GM20000 (cell line): ENCODE measurements at regions not wholly inside any gene's neighbourhood (a gene's known extent, or its start where the extent isn't known, plus 50 kb on each side); places are given as distances from the start of the nearest gene placed in this dataset.
"Not testable (repeated sequence)": the region's sequence is repeated elsewhere in the genome, so short reads cannot be mapped to it uniquely, and the experiment has no call there.

Source experiments
- DNase-seq: peaks from one replicate; pipeline ENCODE4 v3.0.0; 2012; ENCODE audit warnings: low spot score
- TF ChIP-seq, protein P1 (sequence below): IDR thresholded peaks from 2 replicates; pipeline ENCODE4 v1.5.1; 2012; ENCODE audit warnings: mild to moderate bottlenecking, control low read depth; ENCODE audit errors: extremely low read depth, missing control alignments

DNA sequence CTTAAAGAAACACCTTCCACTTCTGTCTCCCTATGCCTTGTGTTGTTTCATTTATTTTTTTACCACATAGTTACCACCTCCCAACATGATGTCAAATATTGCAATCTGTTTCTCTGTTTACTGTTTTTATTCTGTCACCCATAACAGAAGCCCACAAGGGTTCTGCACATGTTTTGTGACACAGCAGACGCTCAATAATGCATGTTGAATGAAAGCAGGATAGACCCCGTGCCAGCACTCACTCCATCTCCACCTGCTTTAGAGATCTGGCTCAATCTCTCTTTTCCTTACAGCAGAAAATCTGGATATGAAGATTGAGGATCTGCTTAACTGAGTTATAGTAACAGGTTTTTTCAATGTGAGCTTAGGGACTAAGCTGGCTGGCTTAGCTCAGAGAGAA lies 116.8 kb upstream of the NUDT10 start:
- no peak for DNase-seq
- TF ChIP-seq, protein P1, sequence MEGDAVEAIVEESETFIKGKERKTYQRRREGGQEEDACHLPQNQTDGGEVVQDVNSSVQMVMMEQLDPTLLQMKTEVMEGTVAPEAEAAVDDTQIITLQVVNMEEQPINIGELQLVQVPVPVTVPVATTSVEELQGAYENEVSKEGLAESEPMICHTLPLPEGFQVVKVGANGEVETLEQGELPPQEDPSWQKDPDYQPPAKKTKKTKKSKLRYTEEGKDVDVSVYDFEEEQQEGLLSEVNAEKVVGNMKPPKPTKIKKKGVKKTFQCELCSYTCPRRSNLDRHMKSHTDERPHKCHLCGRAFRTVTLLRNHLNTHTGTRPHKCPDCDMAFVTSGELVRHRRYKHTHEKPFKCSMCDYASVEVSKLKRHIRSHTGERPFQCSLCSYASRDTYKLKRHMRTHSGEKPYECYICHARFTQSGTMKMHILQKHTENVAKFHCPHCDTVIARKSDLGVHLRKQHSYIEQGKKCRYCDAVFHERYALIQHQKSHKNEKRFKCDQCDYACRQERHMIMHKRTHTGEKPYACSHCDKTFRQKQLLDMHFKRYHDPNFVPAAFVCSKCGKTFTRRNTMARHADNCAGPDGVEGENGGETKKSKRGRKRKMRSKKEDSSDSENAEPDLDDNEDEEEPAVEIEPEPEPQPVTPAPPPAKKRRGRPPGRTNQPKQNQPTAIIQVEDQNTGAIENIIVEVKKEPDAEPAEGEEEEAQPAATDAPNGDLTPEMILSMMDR, result no peak

DNA sequence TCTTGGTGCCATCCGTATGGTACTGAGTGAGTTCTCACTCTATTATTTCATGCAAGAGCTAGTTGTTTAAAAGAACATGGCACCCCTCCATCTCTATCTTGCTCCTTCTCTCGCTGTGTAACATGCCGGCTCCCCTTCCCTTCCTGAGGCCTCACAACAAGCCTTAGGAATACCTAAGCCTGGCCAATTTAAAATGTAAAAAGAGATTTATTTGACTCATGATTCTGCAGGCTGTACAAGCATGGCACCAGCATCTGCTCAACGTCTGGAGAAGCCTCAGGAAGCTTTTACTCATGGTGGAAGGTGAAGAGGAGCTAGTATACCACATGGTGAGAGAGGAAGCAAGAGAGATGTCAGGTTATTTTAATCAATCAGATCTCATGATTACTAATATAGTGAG lies 90.4 kb upstream of the NUDT10 start:
- DNase-seq, result no peak

DNA sequence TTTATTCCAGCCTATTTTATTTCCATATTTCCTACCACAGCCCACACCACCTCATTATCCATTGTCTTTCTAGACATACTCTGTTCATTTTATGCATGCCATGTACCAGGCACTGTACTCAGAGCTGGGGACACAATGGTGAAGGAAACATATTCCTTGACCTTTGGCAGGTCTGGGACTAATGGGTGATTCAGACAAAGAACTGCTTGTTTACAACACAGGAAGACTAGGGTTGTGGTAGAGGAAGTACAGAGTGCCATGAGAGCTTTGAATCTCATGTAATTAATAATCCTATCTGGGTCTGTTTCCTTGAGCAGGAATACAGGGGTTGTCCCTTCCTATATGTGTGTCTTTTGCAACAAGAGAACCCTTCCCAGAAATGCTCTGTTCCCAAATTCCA lies 75.1 kb upstream of the NUDT10 start:
- DNase-seq, result no peak
- TF ChIP-seq, protein P1, result no peak

More for the DNA sequence above, 90.4 kb upstream of the NUDT10 start:
- TF ChIP-seq, protein P1, result no peak

DNA sequence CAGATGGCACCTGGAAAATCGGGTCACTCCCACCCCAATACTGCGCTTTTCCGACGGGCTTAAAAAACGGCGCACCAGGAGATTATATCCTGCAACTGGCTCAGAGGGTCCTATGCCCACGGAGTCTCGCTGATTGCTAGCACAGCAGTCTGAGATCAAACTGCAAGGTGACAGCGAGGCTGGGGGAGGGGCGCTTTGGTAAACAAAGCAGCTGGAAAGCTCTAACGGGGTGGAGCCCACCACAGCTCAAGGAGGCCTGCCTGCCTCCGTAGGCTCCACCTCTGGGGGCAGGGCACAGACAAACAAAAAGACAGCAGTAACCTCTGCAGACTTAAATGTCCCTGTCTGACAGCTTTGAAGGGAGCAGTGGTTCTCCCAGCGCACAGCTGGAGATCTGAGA lies 70.4 kb upstream of the NUDT10 start:
- DNase-seq, result not testable (repeated sequence)

DNA sequence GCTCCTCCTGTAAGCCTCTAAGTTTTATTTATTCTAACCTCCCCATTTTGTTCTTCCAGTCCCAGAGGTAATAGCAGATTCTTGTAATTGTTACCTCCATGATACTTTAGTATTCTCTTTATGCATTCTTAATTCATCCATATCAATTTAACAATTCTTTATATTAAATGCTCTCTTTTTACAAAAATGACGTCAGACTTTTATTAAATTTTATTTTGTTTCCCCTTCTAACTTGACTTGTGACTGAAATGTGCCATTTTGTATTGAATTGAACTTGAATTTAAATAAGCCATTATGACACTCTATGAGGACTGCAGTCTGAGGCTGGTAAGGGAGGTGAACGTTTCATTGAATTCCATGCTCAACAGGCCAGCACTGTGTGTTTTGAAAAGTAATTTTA lies 60.0 kb upstream of the NUDT10 start:
- DNase-seq, result no peak
- TF ChIP-seq, protein P1, result no peak

DNA sequence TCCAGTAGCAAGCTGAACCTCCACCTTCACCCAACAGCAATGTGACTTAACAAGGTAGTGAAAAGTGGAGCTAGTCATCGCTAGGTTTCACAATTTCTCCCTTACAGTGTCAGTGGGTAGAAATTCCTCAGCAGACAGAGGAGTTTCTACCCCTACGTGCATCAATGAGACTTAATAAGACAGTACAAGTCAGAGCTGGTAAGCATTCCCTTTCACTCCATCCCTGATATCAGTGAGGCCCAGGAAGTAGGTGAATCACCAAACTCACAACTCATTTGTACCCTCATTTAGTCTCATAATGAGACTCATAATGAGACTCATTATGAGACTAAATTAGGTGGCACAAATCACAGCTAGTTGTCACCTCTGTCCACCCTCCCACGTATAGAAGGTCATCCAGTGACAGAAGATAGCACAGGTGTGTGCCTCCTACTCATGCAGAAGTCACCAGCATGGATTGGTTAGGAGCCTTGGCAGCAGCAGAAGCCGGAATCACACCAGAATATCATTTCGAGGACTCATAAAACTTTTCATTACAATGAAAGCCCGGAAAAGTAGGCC lies 50.8 kb upstream of the NUDT10 start:
- TF ChIP-seq, protein P1, result no peak
- DNase-seq, result no peak
